NCI-H2196 (cell line): ENCODE measurements at regions not wholly inside any gene's neighbourhood (a gene's known extent, or its start where the extent isn't known, plus 50 kb on each side); places are given as distances from the start of the nearest gene placed in this dataset.

Experiments
- DNase-seq: peaks from one replicate; lab custom pipeline; 2025; ENCODE audit not compliant: unreplicated experiment; lab: John Stamatoyannopoulos, UW

GRCh38 chr22:49083607-49084006, 744.1 kb downstream of the BRD1 start:
- no peak for DNase-seq

DNA sequence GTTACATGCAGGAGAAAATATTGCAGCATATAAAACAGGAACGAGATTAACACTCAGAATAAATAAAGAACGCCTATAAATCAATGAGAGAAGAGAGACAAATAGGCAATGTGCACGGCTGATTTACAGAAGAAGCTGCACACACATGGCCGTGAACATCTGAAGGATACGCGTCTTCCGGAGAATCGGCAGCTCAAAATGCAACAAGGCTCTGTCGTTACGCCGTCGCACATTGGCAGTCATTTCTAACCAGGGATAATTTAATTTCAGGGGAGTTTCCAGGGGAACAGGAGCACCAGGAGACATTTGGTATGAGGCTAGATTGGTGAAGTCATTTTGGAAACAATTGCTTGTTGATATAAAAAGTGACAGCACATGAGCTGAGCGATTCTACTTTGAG, 745.2 kb downstream of the BRD1 start:
- DNase-seq, result no peak

- DNase-seq, result no peak
Measured at GRCh38 chr22:49081926-49082325, 745.7 kb downstream of the BRD1 start.

DNA sequence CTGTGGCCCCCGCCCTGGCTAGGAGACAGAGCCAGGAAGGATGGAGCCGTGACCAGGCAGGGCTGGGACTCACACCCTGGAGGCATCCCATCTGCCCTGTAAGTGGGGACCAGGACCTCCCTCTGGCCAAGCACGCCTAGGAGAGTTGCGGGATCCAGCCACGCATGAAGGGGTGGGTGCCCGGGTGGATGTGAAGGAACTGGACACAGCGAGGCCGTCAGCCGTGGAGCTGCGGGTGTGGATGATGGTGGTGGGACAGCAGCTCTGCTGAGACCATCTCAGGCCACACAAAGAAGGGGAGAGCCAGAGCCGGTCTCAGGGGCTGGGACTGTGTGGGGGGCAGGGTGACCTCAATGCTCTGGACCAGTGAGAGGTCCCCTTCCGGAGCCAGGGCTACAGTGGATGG, 746.4 kb downstream of the BRD1 start:
- DNase-seq, result no peak

DNA sequence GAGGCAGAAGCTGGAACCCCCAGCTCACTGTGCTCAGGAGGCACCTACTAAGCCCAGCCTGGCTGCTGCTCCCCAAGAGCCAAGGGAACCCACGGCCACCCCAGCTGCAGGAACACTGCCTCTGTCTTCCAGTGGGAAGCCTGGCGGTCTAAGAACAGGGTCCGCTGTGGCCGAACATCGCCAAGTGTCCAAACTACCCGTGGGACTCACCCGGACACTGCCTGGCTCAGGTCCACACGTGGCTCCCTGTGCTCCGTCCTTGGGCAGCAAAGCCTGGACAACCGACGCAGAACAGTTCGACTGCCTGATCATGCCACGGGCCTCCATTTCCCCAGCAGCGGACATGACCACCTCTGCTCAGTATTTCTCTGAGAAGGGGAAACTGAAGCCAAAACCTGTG, 747.0 kb downstream of the BRD1 start:
- DNase-seq, result no peak

- no peak for DNase-seq
Measured at GRCh38 chr22:49079743-49080500, 747.8 kb downstream of the BRD1 start.

GRCh38 chr22:49079027-49079725, 748.5 kb downstream of the BRD1 start:
- DNase-seq, result no peak

GRCh38 chr22:49078076-49078710, 749.5 kb downstream of the BRD1 start:
- no peak for DNase-seq

DNA sequence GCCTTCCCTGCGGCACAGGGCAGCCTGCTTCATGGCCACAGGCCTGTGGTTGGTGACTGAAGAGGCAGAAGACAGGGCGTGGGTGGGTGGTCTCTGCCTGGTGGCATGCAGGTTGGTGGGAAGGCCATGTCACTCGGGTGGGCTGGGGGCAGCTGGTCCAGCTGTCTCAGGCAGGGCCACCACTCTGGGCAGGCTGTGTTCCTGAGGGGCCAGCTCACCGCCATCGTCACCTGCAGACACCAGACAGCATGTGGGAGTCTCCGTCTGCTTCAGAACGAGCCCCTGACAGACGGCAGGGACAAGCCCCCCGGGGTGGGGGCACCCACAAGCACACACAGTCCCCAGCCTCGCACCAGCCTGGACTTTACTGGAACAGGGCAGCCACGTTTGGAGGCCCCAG, 750.1 kb downstream of the BRD1 start:
- no peak for DNase-seq

DNA sequence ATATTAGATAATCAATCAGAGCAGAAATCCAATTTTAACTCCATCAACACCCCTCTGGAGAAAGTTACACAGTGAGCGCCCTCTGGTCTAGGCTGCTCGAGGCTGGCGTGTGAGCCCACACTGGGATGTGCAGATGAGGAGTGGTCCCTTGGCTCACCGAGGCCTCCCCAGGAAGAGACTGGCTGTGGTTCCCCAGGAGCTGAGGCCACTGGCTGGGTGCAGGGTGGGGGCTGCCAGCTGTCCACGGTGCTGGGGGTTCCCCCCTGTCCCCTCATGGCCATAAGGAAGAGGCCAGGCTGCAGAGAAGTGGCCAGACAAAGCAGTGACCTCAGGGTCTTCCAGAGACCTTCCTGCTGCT, 750.7 kb downstream of the BRD1 start:
- no peak for DNase-seq

- no peak for DNase-seq
Measured at GRCh38 chr22:49076300-49077035, 751.2 kb downstream of the BRD1 start.

DNA sequence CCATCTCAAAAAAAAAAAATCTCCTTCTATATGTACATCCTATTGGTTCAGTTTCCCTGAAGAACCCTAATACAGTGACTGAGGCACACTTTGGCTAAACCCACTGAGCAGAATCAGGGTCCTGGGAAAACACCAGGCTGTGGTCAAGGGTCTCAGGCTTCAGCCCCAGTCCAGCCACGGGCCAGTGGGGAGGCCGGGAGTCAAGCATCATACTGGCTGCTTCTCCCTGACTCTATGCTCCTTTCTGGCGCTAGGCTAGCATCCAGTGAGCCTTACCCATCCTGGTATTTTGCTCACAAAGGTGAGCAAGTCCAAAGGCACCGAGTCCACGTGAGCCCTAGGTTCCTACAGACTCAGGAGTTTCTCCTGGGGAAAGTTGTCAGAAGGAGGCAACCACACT, 752.5 kb downstream of the BRD1 start:
- DNase-seq, result no peak

DNA sequence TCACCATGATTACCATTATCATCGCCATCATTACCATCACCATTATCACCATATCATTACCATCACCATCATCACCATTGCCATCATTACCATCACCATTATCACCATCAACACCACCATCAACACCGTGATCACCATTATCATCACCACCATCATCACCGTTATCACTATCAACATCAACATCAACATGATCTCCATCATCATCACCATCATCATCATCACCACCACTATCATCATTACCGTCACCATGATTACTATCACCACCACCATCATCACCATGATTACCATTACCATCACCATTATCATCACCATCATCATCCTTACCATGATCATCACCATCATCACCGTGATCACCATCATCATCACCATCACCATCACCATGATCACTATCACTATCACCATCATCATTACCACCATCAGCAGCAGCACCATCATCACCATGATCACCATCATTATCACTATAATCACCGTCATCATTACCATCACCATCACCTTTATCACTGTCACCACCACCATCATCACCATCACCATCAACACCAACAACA, 753.7 kb downstream of the BRD1 start:
- DNase-seq, result no peak

DNA sequence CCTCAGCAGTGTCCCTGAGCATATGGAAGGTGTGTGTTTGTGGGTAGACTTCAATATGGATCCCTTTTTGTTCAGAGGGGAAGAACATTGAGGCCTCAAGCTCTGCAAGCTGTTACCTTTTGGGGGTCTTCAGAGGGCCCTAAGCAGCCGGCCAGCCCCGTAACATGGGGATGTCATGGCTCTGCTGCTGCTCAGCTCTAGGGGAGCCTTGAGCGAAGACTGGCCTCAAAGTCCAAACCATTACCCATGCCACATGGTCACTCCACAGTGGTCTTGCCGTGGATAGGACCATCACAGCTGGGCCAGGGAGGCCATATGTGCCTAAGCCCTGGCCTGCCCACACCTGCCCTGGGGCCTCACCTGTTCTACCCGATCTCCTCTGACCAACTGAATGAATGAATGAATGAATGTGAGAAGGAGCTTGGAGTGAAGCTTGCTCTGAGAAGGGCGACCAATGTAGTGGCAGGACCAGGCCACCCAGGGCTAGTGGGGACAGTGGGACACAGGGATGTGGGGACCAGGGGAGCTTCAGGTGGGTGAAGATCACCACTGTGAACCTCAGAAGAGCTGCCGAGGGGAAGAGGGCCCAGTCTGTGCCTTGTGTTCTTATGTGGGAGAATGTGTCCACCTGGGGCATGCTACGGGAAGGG, 754.6 kb downstream of the BRD1 start:
- DNase-seq, result no peak

DNA sequence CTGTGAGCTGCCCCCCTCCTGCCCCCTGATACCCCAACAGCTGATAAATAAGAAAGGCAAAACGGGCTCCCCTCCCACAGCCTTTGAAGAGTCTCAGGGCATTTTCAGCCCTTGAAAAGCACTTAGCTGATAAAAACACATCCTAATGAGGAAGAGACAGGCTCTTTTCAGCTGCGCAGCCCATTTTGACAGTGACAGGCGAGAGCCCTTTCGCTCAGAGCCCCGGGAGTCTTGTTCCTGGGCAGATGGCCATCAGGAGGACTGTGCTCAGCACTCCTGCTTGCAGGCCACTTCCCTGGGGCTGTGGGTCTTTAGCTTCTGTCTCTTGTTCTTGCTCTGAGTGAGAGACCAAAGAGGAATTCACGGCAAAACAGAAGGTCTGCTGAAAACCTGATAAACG, 757.2 kb downstream of the BRD1 start:
- DNase-seq, result no peak

- no peak for DNase-seq
Measured at GRCh38 chr22:49068861-49069500, 758.7 kb downstream of the BRD1 start.

DNA sequence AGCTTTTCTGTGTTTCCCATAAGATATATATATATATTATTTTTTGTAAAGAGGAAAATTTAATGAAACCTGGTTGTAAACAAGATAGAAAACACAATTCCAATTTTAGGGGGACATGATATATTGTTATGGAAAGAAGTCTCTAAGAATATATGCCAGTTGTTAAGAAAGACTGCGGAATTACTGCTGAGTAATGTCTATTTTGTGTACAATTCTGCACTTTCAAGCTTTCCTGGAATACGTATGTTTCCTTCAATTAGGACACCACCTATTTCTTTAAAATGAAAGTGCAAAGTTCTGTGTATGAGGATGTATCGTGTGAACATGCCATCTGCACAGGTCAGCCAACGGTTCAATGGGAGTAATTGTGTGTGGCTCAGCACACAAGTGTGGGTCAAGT, 760.2 kb downstream of the BRD1 start:
- no peak for DNase-seq

DNA sequence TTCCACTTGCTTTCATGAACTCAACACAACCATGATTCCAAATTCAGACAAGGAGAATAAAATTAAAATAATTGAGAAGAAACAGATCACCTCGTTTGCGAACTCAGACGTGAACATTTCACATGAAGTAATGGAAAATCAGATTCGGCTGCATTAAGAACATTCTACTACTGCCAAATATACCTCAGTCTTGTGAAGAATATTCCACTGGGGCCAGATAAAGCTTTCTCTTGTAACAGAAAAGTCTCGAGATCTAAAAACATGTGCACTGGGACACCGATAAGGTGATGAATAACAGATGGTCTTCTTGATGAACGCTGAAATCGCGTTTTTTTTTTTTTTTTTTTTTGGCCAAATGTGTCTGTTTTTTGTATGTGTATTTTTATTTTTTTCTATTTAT, 761.1 kb downstream of the BRD1 start:
- no peak for DNase-seq

GRCh38 chr22:49064836-49065235, 762.8 kb downstream of the BRD1 start:
- no peak for DNase-seq

DNA sequence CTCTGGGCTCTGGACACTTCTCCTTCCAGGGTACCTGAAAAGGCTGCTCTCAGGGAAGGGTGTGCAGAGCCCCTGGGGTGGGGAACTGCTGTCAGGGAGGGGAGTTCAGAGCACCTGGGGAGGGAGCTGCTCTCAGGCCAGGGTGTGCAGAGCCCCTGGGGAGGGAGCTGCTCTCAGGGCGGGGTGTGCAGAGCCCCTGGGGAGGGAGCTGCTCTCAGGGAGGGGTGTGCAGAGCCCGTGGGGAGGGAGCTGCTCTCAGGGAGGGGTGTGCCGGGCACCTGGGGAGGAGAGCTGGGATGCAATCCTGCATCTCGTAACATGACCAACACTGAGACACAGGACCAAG, 764.2 kb downstream of the BRD1 start:
- no peak for DNase-seq
